Astrocyte of the cerebellum (primary cell): ENCODE measurements at regions not wholly inside any gene's neighbourhood (a gene's known extent, or its start where the extent isn't known, plus 50 kb on each side); places are given as distances from the start of the nearest gene placed in this dataset.

Experiments used
- DNase-seq: peaks from one replicate; pipeline ENCODE4 v3.0.0-alpha.2; 2011; ENCODE audit warnings: low read depth
- H3K4me3 ChIP-seq: 2 replicates; pipeline ENCODE4 v1.5.1; 2011; ENCODE audit warnings: mild to moderate bottlenecking, low read depth, low read length, moderate library complexity
- CTCF ChIP-seq: IDR thresholded peaks from 2 replicates; pipeline ENCODE4 v1.5.1; 2012; ENCODE audit warnings: low read length, low read depth, moderate library complexity, mild to moderate bottlenecking; ENCODE audit errors: missing control alignments
- in situ Hi-C: cut with HindIII; loops from 2 replicates; pipeline ENCODE4 v1.10.0; 2017; ENCODE audit warnings: low sequenced_read_pairs

- TF ChIP-seq CTCF = no peak
These were observed 221.2 kb downstream of the NR2F2 start for GRCh38 chr15:96551722-96552121.

GRCh38 chr15:96553006-96553405 is 222.5 kb downstream of the NR2F2 start:
- DNase-seq = no peak
- TF ChIP-seq CTCF = no peak
- in situ Hi-C loops = no loop called here
- H3K4me3 ChIP-seq = no peak overlapping the region

More at GRCh38 chr15:96551722-96552121, 221.2 kb downstream of the NR2F2 start:
- H3K4me3 ChIP-seq = no peak overlapping the region
- no peak for DNase-seq
- in situ Hi-C loops = no loop called here

GRCh38 chr15:96553451-96553850 is 223.0 kb downstream of the NR2F2 start:
- in situ Hi-C loops = no loop called here

GRCh38 chr15:96553931-96554330 is 223.4 kb downstream of the NR2F2 start:
- TF ChIP-seq CTCF = no peak
- in situ Hi-C loops = no loop called here
- DNase-seq = no peak
- H3K4me3 ChIP-seq = no peak overlapping the region

More at GRCh38 chr15:96553451-96553850, 223.0 kb downstream of the NR2F2 start:
- TF ChIP-seq CTCF = no peak
- DNase-seq = no peak
- H3K4me3 ChIP-seq = no peak overlapping the region

- no peak for TF ChIP-seq CTCF
- no peak for DNase-seq
- in situ Hi-C loops = no loop called here
These were observed 224.0 kb downstream of the NR2F2 start for GRCh38 chr15:96554541-96554940.

GRCh38 chr15:96559087-96559486 is 228.6 kb downstream of the NR2F2 start:
- no peak for DNase-seq
- in situ Hi-C loops = no loop called here
- H3K4me3 ChIP-seq = no peak overlapping the region

More at GRCh38 chr15:96554541-96554940, 224.0 kb downstream of the NR2F2 start:
- no peak overlapping the region for H3K4me3 ChIP-seq

More at GRCh38 chr15:96559087-96559486, 228.6 kb downstream of the NR2F2 start:
- TF ChIP-seq CTCF = no peak
